Muscle layer of duodenum (tissue), 2 donors: ENCODE measurements at regions not wholly inside any gene's neighbourhood (a gene's known extent, or its start where the extent isn't known, plus 50 kb on each side); places are given as distances from the start of the nearest gene placed in this dataset.

Experiments used
- H3K27ac ChIP-seq: one replicate; pipeline ENCODE4 v1.7.0; 2013; ENCODE audit warnings: mild to moderate bottlenecking, low read length
- H3K27me3 ChIP-seq: one replicate; pipeline ENCODE4 v1.7.0; 2013; ENCODE audit warnings: low read depth, mild to moderate bottlenecking, control low read depth, low read length
- H3K36me3 ChIP-seq, 2 donors: one replicate each; pipeline ENCODE4 v1.7.0; 2013; ENCODE audit warnings: low read length in 2 of 2, control low read depth in 1 of 2, mild to moderate bottlenecking in 1 of 2; ENCODE audit not compliant: insufficient read depth in 2 of 2, control insufficient read depth in 1 of 2
- H3K4me1 ChIP-seq, 2 donors: one replicate each; pipeline ENCODE4 v1.7.0; 2013; ENCODE audit warnings: low read length in 2 of 2, mild to moderate bottlenecking in 2 of 2, control low read depth in 1 of 2, moderate library complexity in 1 of 2; ENCODE audit not compliant: insufficient read depth in 2 of 2, control insufficient read depth in 1 of 2
- H3K4me3 ChIP-seq, 2 donors: one replicate each; pipeline ENCODE4 v1.7.0; 2013; ENCODE audit warnings: low read length in 2 of 2, low read depth in 1 of 2, mild to moderate bottlenecking in 1 of 2
- H3K9me3 ChIP-seq, 2 donors: one replicate each; pipeline ENCODE4 v1.7.0; 2013; ENCODE audit warnings: low read length in 2 of 2, control low read depth in 1 of 2, mild to moderate bottlenecking in 1 of 2; ENCODE audit not compliant: control insufficient read depth in 1 of 2
- donor health status: healthy.

DNA sequence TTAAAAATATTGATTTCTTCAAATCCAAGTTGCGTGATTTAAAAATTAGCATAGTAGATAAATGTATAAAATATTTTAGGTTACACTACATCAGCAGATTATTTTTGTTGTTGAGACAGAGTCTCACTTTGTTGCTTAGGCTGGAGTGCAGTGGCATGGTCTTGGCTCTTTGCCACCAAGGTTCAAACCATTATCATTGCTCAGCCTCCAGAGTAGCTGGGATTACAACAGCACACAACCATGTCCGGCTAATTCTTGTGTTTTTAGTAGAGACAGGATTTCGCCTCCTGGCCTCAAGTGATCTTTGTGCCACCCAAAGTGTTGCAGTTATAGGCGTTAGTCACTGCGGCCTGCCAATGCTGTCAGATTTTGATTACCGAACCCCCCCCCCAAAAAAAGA lies 1390.5 kb upstream of the TENM3 start:
- no peaks in the 10 kb centered on the region for H3K4me1 ChIP-seq
- no peak overlapping the region for H3K27ac ChIP-seq
- no peaks in the 10 kb centered on the region for H3K27me3 ChIP-seq
- H3K36me3 ChIP-seq, result no peaks in the 10 kb centered on the region
- no peak overlapping the region for H3K4me3 ChIP-seq
- H3K9me3 ChIP-seq, result no peaks in the 10 kb centered on the region

DNA sequence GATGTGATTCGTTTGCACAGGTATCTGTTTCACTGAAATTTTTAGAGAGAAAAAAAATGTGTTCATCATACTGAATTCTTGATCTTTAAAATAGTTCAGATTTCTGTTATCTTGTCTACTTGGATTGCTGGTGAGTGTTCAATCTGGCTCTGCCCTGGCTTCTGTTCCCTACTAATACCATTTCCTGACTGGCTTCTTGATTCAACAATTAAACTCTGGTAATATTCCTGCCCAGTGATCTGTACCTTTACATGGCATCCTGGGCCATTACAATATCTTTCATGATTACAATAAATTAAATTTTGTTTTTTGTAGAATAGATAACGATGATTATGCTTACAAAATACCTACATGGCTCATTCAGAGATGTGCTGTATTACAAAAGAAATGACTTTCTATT lies 1388.0 kb upstream of the TENM3 start:
- no peaks in the 10 kb centered on the region for H3K27me3 ChIP-seq
- H3K4me3 ChIP-seq, result no peak overlapping the region
- H3K4me1 ChIP-seq, result no peaks in the 10 kb centered on the region
- H3K36me3 ChIP-seq, result no peaks in the 10 kb centered on the region
- no peaks in the 10 kb centered on the region for H3K9me3 ChIP-seq
- no peak overlapping the region for H3K27ac ChIP-seq

DNA sequence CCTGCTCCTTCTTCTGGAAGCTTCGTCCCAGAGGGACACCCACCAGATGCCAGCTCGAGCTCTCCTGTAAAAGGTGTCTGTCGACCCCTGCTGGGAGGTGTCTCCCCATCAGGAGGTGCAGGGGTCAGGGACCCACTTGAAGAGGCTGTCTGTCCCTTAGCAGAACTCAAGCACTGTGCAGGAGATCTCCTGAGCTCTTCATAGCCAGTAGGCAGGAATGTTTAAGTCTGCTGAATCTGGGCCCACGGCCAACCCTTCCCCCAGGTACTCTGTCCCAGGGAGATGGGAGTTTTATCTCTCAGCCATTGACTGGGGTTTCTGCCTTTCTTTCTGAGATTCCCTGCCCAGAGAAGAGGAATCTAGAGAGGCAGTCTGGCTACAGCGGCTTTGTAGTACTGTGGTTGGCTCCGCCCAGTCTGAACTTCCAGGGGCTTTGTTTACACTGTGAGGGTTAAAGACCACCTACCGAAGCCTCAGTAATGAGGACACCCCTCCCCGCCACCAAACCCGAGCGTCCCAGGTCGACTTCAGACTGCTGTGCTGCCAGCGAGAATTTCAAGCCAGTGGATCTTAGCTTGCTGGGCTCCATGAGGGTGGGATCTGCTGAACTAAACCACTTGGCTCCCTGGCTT lies 1383.0 kb upstream of the TENM3 start:
- no peaks in the 10 kb centered on the region for H3K27me3 ChIP-seq
- no peaks in the 10 kb centered on the region for H3K9me3 ChIP-seq
- no peak overlapping the region for H3K4me3 ChIP-seq
- H3K36me3 ChIP-seq, result no peaks in the 10 kb centered on the region
- H3K4me1 ChIP-seq, result no peaks in the 10 kb centered on the region
- no peak overlapping the region for H3K27ac ChIP-seq

DNA sequence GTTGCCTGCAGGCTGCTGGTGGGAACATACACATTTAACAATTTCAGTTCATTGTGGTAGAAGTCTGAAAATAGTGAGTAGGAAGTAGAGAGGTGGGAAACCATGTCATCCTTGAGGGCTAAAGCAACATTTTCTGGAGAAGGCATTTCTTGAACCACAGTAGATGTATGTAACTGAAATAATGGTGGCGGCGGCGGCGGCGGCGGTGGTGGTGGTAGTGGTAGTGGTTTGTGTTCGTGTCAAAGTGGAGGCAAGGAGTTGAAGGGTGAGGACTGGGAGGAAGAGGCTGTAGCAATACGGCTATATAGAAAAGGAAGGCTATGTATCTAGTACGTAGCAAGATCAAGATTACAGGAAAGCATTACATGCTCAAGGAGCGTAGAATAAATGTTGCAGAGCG lies 1381.6 kb upstream of the TENM3 start:
- Histone ChIP-seq H3K36me3 (no peaks in the 10 kb centered on the region), H3K27me3 (no peaks in the 10 kb centered on the region), H3K4me3 (no peak overlapping the region), H3K4me1 (no peaks in the 10 kb centered on the region), H3K27ac (no peak overlapping the region), H3K9me3 (peaks cover 0 to under 1% of the 10 kb centered on the region in 2 donors)

DNA sequence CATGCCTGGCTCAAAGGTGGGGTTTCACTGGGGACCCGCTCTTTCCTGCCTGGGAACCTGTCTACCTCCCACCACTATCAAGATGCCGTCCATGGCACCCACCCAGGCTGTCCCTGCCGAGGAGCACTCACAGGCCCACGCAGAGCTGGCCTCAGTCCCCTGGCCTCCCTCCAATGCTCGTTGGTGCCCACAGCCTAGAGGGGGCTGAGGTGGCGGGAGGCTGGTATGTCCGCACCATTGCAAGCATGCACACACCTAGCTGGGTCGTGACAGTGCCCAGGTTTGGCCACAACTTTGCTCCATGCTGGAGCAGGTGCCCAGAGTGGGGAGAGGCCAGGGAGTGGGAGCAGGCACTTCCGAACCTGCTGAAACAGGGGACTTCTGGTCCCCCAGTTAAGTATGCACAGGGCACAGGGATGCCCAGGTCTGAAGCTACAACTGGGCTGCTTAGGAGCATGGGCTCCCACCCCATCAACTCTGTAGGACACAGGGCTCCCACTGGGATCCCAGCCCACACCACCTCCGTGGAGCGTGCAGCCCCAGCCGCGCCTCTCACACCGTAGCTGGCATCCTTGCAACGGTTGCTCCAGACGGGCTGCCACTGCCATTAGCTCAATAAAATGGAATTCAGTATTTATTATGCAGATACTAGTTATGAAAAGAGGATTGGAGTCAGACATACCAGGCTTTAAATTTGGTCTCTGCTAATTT lies 1376.1 kb upstream of the TENM3 start:
- Histone ChIP-seq H3K27ac (no peak overlapping the region), H3K27me3 (no peaks in the 10 kb centered on the region), H3K9me3 (peaks cover 0 to 8% of the 10 kb centered on the region in 2 donors), H3K36me3 (no peaks in the 10 kb centered on the region), H3K4me1 (no peaks in the 10 kb centered on the region), H3K4me3 (no peak overlapping the region)

DNA sequence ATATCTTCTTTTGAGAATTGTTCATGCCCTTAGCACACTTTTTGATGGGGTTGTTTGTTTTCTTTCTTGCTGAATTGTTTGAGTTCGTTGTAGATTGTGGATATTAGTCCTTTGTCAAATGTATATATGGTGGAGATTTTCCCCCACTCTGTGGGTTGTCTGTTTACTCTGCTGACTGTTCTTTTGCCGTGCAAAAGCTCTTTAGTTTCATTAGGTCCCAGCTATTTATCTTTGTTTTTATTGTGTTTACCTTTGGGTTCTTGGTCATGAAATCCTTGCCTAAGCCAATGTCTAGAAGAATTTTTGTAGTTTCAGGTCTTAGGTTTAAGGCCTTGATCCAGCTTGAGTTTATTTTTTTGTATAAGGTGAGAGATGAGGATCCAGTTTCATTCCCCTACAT lies 1372.6 kb upstream of the TENM3 start:
- Histone ChIP-seq H3K27me3 (no peaks in the 10 kb centered on the region), H3K9me3 (peaks cover 0 to 13% of the 10 kb centered on the region in 2 donors), H3K4me1 (no peaks in the 10 kb centered on the region), H3K4me3 (no peak overlapping the region), H3K27ac (no peak overlapping the region), H3K36me3 (no peaks in the 10 kb centered on the region)

DNA sequence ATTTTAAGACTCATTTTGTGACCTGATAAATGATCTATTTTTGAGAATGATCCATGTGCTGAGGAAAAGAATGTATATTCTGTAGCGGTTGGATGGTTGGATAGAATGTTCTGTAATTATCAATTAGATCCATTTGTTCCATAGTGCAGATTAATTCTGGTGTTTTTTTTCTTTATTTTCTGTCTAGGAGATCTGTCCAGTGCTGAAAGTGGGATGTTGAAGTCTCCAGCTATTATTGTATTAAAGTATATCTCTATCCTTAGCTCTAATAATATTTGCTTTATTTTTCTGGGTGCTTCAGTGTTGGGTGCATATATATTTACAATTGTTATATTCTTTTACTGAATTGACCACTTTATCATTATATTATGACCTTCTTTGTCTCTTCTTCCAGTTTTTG lies 1344.9 kb upstream of the TENM3 start:
- Histone ChIP-seq H3K4me3 (no peak overlapping the region), H3K36me3 (no peaks in the 10 kb centered on the region), H3K27ac (no peak overlapping the region), H3K27me3 (no peaks in the 10 kb centered on the region), H3K4me1 (no peaks in the 10 kb centered on the region), H3K9me3 (no peaks in the 10 kb centered on the region)

DNA sequence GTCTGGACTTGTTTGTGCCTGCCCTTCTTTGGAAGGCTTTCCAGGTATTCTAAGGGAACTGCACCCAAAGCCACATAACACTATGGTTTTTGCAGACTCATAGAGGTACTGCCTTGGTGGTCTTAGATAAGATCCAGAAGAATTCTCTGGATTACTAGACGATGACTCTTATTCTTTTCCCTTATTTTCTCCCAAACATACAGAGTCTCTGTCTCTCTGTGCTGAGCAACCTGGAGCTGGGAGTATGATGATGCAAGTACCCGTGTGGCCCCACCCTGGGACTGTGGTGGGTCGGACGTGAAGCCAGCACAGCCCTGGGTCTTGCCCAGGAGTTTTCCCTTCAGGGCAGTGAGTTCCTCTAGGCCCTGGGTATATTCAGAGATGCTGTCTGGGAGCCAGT lies 1342.4 kb upstream of the TENM3 start:
- no peaks in the 10 kb centered on the region for H3K4me1 ChIP-seq
- no peaks in the 10 kb centered on the region for H3K36me3 ChIP-seq
- H3K9me3 ChIP-seq, result no peaks in the 10 kb centered on the region
- no peak overlapping the region for H3K27ac ChIP-seq
- no peak overlapping the region for H3K4me3 ChIP-seq
- H3K27me3 ChIP-seq, result no peaks in the 10 kb centered on the region

DNA sequence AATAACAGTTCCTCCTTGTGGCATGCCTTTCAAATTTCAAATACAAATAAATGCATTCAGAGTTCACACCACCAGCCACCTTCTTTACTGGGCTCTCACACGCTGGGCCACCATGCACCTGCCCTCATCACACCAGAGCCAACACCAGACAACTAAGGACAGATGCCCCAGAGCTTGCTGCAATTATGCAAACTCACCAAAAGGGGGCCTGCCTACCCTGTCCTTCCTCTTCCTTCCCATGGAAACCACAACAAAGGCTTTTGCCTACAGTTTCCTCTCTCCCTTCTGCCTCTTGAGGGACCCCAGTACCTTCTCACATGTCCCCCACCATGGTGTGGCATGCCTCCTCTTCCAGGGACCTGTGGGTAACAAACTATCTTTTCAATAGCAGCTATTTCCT lies 1333.9 kb upstream of the TENM3 start:
- Histone ChIP-seq H3K9me3 (no peaks in the 10 kb centered on the region), H3K27me3 (no peaks in the 10 kb centered on the region), H3K27ac (no peak overlapping the region), H3K4me1 (no peaks in the 10 kb centered on the region), H3K4me3 (no peak overlapping the region), H3K36me3 (no peaks in the 10 kb centered on the region)

DNA sequence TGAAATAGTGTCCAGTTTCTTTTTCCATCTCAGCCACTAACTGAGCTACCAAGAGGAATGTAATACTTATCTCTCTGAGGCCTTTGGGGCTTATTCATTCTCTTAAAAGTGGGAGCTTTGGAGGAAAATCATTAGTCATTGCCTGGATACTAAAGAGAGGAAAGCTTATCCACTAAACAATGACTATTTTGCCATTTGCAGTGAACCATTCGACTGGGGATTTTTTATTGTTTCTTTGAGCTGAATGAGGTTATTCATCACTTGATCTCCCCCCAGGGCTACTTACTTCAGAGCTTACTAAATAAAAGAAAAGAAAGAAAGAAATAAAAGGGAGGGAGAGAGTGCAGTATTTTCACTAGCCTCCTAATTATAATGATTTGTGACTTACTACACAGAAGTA lies 1329.5 kb upstream of the TENM3 start:
- Histone ChIP-seq H3K4me3 (no peak overlapping the region), H3K27ac (no peak overlapping the region), H3K4me1 (no peaks in the 10 kb centered on the region), H3K27me3 (no peaks in the 10 kb centered on the region), H3K9me3 (no peaks in the 10 kb centered on the region), H3K36me3 (no peaks in the 10 kb centered on the region)

DNA sequence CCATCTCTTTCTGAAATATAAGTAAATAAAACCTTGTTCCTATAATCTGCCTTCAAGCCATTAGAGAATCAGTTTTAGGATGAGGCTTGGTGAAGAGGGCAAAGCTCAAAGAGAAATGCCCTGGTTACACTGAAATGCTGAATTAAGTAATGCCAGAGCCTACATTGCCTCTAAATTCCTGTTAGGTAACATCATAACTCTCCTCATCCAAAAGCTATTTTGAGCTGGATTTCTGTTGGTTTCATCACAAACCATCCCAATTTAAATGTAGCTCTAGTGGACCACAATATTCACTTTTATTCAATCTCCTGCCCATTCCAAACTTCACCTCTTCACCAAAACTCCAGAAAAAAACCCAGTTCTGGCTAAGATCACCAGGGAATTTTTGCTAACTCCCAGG lies 1319.7 kb upstream of the TENM3 start:
- no peak overlapping the region for H3K27ac ChIP-seq
- H3K27me3 ChIP-seq, result no peaks in the 10 kb centered on the region
- H3K4me3 ChIP-seq, result no peak overlapping the region
- no peaks in the 10 kb centered on the region for H3K9me3 ChIP-seq
- H3K4me1 ChIP-seq, result no peaks in the 10 kb centered on the region
- no peaks in the 10 kb centered on the region for H3K36me3 ChIP-seq

DNA sequence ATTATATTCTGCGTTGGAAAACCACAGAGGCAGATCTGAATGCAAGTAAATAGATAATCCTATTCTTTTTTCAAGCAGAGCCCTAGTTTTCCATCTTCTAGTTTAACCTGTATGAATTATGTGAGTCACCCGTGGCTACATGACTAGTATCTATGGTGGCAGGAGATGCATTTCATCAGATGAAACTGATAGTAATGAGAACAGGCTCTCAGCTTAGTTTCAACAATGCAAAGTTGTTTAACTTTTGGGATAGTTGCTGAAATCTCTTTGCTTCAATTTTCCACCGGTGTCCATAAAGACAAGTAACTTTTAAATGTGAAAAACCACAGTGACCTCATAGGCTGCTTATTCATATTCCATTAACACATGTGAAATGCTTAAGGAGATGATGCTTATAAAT lies 1317.4 kb upstream of the TENM3 start:
- no peak overlapping the region for H3K27ac ChIP-seq
- no peak overlapping the region for H3K4me3 ChIP-seq
- H3K9me3 ChIP-seq, result no peaks in the 10 kb centered on the region
- H3K27me3 ChIP-seq, result no peaks in the 10 kb centered on the region
- no peaks in the 10 kb centered on the region for H3K36me3 ChIP-seq
- no peaks in the 10 kb centered on the region for H3K4me1 ChIP-seq
